ENCODE measurements at regions not wholly inside any gene's neighbourhood (a gene's known extent, or its start where the extent isn't known, plus 50 kb on each side); places are given as distances from the start of the nearest gene placed in this dataset.

DNA sequence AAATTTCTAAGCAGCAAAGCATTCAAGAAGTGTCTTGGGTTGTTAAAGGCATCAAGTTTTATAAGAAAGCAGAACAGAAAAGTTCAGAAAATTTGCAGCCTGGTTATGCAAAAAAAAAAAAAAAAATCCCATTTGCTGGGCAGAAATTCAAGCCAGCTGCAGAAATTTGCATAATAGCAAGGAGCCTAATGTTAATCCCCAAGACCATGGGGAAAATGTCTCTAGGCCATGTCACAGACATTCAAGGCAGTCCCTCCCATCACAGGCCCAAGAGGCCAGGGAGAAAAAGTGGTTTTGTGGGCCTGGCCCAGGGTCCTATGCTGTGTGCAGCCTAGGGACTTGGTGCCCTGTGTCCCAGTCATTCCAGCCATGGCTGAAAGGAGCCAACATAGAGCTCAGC lies 269.0 kb upstream of the SLC39A10 start:
- no peak for DNase-seq
- no peaks in the 10 kb centered on the region for H3K27me3 ChIP-seq
- intact Hi-C loops (cut with DNase I): no loop called here
- TF ChIP-seq, protein P1, sequence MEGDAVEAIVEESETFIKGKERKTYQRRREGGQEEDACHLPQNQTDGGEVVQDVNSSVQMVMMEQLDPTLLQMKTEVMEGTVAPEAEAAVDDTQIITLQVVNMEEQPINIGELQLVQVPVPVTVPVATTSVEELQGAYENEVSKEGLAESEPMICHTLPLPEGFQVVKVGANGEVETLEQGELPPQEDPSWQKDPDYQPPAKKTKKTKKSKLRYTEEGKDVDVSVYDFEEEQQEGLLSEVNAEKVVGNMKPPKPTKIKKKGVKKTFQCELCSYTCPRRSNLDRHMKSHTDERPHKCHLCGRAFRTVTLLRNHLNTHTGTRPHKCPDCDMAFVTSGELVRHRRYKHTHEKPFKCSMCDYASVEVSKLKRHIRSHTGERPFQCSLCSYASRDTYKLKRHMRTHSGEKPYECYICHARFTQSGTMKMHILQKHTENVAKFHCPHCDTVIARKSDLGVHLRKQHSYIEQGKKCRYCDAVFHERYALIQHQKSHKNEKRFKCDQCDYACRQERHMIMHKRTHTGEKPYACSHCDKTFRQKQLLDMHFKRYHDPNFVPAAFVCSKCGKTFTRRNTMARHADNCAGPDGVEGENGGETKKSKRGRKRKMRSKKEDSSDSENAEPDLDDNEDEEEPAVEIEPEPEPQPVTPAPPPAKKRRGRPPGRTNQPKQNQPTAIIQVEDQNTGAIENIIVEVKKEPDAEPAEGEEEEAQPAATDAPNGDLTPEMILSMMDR (IDR thresholded peaks at IDR 0.05): no peak
- no peak for TF ChIP-seq POLR2A (IDR thresholded peaks at IDR 0.05)
- H3K27ac ChIP-seq: no peak overlapping the region
- H3K4me1 ChIP-seq: no peaks in the 10 kb centered on the region
- H3K36me3 ChIP-seq: no peaks in the 10 kb centered on the region
- H3K4me3 ChIP-seq (replicated peaks in 1 of 3): no peak overlapping the region
- H3K9me3 ChIP-seq: no peaks in the 10 kb centered on the region

DNA sequence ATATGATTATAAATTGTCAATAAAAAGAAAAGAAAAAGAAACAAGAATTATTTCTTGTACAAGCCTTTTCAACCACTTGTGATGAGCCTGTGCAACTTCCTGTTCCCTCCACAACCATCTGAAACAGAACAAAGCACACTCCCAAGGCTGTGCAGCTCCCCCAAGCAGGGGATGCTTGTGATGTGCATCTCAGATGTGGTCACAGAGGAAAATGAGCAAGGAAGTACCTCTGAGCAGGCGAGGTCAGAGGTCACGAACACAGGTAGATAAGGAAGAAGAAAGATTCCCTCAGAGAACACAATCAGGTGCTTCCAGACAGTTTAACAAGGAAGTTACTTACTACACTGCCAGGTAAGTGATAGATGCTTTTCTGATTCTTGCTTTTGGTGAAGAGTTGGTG lies 274.8 kb upstream of the SLC39A10 start:
- no peaks in the 10 kb centered on the region for H3K4me1 ChIP-seq
- intact Hi-C loops (cut with DNase I): no loop called here
- 86 to 87% methylated on average over 2 of the region's 2 CpGs for WGBS, 2 donors
- no peak for TF ChIP-seq POLR2A (IDR thresholded peaks at IDR 0.05)
- TF ChIP-seq, protein P1 (IDR thresholded peaks at IDR 0.05): no peak
- no peak overlapping the region for H3K4me3 ChIP-seq (replicated peaks in 1 of 3)
- DNase-seq: no peak
- H3K9me3 ChIP-seq: no peaks in the 10 kb centered on the region
- H3K27ac ChIP-seq: no peak overlapping the region
- H3K27me3 ChIP-seq: no peaks in the 10 kb centered on the region
- H3K36me3 ChIP-seq: no peaks in the 10 kb centered on the region

DNA sequence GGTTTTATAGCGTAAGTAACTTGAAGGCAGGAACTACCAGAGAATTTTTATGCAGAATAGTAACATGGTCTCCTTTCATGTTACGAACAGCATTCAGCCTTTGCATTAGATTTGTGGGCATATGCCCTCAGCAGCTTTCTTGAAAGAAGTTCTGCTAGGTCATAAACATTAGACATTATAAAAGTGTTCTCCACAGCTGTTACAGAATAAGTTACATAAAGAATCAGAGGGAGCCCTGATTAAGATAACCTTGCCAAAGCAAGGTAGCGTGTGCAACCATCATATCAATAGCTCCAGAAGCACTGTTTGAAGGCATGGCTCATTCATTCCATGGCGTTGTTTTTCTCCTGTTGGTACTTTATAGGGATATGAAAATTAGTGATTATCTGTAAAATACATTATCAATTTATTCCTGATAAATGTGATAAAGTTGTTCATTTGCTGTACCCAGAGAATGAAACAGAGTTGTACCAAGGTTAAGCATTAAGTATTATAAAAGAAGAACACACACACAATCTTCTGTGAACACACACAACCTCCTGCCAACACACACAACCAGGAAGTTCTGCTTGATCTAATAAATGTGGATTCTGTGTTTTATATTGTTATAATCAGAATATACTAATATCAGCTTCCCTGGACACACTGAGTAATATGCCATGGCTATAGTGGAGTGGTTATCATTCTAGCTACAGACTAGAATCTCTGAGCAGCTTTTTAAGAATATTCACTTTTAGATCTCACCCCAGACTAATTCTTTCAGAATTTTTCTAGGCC lies 286.7 kb upstream of the SLC39A10 start:
- no peak overlapping the region for H3K4me3 ChIP-seq (replicated peaks in 1 of 3)
- H3K27ac ChIP-seq: no peak overlapping the region
- 96 to 98% methylated on average over 4 of the region's 4 CpGs for WGBS, 2 donors
- no peaks in the 10 kb centered on the region for H3K36me3 ChIP-seq
- no peaks in the 10 kb centered on the region for H3K27me3 ChIP-seq
- H3K4me1 ChIP-seq: peaks cover 0 to 6% of the 10 kb centered on the region in 2 donors
- TF ChIP-seq, protein P1 (IDR thresholded peaks at IDR 0.05): no peak
- TF ChIP-seq POLR2A (IDR thresholded peaks at IDR 0.05): no peak
- no peak for DNase-seq
- H3K9me3 ChIP-seq: no peaks in the 10 kb centered on the region
- intact Hi-C loops (cut with DNase I): no loop called here

DNA sequence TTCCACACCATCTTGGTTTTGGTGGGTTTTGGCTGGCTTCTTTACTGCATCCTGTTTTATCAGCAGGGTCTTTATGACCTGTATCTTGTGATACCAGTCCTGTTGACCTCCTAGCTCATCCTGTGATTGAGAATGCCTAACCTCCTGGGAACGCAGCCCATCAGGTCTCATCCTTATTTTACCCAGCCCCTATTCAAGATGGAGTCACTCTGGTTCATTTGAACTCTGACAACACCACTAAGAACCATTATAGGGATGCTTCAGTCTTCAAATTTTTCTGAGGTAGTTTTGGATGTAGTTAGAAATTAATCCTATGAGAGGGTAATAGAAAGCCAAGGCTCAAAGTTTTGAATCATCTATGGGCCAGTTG lies 287.8 kb upstream of the SLC39A10 start:
- TF ChIP-seq POLR2A (IDR thresholded peaks at IDR 0.05): no peak
- TF ChIP-seq, protein P1 (IDR thresholded peaks at IDR 0.05): no peak
- Histone ChIP-seq H3K27me3 (no peaks in the 10 kb centered on the region), H3K27ac (no peak overlapping the region), H3K36me3 (no peaks in the 10 kb centered on the region), H3K4me3 (replicated peaks in 1 of 3) (no peak overlapping the region), H3K9me3 (no peaks in the 10 kb centered on the region), H3K4me1 (peaks cover 0 to 6% of the 10 kb centered on the region in 2 donors)
- no peak for DNase-seq
- intact Hi-C loops (cut with DNase I): no loop called here
- WGBS, 2 donors: 0% methylated on average over 1 of the region's 1 CpG

DNA sequence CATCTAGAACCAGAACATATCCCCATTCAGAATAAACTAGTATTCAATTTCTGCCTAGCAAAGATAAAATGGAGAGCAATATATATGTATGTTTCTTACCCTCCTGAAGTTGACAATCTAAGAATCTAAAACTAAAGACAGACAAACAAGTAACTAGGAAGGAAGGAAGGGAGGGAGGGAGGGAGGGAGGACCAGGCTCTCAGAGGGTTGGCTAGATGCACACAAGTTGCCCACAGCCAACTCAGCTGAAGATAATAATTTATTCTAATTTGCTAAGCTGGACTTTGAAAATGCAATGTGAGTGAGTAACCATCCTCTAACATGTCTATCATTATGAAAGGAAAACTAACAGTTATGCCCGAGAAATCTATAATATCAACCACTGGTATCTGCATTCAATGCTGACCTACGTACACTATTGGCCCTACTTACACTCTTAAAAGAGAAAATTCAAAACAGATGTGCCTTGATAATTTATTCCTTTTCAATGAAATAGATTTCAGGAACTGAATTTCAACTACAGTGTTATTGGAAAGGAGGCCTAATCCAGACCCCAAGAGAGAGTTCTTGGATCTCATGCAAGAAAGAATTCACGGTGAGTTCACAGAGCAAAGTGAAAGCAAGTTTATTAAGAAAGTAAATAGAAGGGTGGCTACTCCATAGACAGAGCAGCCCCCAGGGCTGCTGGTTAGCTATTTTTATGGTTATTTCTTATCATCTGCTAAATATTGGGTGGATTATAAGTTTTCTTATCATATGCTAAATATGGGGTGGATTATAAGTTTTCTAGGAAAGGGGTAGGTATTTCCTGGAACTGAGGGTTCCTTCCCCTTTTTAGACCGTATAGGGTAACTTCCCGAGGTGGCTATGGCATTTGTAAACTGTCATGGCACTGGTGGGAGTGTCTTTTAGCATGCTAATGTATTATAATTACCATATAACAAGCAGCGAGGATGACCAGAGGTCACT lies 288.5 kb upstream of the SLC39A10 start:
- DNase-seq: no peak
- Histone ChIP-seq H3K36me3 (no peaks in the 10 kb centered on the region), H3K9me3 (no peaks in the 10 kb centered on the region), H3K4me3 (replicated peaks in 1 of 3) (no peak overlapping the region), H3K27ac (no peak overlapping the region), H3K27me3 (no peaks in the 10 kb centered on the region), H3K4me1 (peaks cover 0 to 6% of the 10 kb centered on the region in 2 donors)
- intact Hi-C loops (cut with DNase I): no loop called here
- 81 to 82% methylated on average over 6 of the region's 6 CpGs for WGBS, 2 donors
- TF ChIP-seq, protein P1 (IDR thresholded peaks at IDR 0.05): no peak
- no peak for TF ChIP-seq POLR2A (IDR thresholded peaks at IDR 0.05)
